ENCODE measurements at regions not wholly inside any gene's neighbourhood (a gene's known extent, or its start where the extent isn't known, plus 50 kb on each side); places are given as distances from the start of the nearest gene placed in this dataset.

- no peak overlapping the region for H3K27ac ChIP-seq
- TF ChIP-seq CTCF (conservative IDR thresholded peaks at IDR 0.05; ENCODE audit: low read depth, low read length) = no peak
- no peaks in the 10 kb centered on the region for H3K4me1 ChIP-seq (ENCODE audit: low read depth, poor library complexity, severe bottlenecking)
These were observed 130.5 kb upstream of the MB21D2 start for GRCh38 chr3:193048127-193048526.

GRCh38 chr3:193049935-193050334 lies 132.3 kb upstream of the MB21D2 start:
- Histone ChIP-seq H3K79me2 (ENCODE audit: insufficient read depth, low read depth) (no peaks in the 10 kb centered on the region), H4K20me1 (ENCODE audit: insufficient read depth) (no peaks in the 10 kb centered on the region), H2AFZ (ENCODE audit: low read depth) (no peak overlapping the region), H3K36me3 (ENCODE audit: insufficient read depth) (no peaks in the 10 kb centered on the region), H3K4me3 (IDR thresholded peaks at IDR 0.05; ENCODE audit: insufficient read depth, low read depth, low read length) (no peak overlapping the region), H3K4me1 (ENCODE audit: low read depth, poor library complexity, severe bottlenecking) (no peaks in the 10 kb centered on the region), H3K4me2 (no peak overlapping the region), H3K27ac (no peak overlapping the region), H3K27me3 (ENCODE audit: insufficient read depth, low read depth) (no peaks in the 10 kb centered on the region), H3K9ac (no peak overlapping the region)
- TF ChIP-seq CTCF (conservative IDR thresholded peaks at IDR 0.05; ENCODE audit: low read depth, low read length) = no peak

More at GRCh38 chr3:193048127-193048526, 130.5 kb upstream of the MB21D2 start:
- Histone ChIP-seq H3K9ac (no peak overlapping the region), H3K79me2 (ENCODE audit: insufficient read depth, low read depth) (no peaks in the 10 kb centered on the region), H4K20me1 (ENCODE audit: insufficient read depth) (no peaks in the 10 kb centered on the region), H3K4me2 (no peak overlapping the region), H3K4me3 (IDR thresholded peaks at IDR 0.05; ENCODE audit: insufficient read depth, low read depth, low read length) (no peak overlapping the region), H3K36me3 (ENCODE audit: insufficient read depth) (no peaks in the 10 kb centered on the region), H2AFZ (ENCODE audit: low read depth) (no peak overlapping the region), H3K27me3 (ENCODE audit: insufficient read depth, low read depth) (no peaks in the 10 kb centered on the region)

- TF ChIP-seq CTCF (conservative IDR thresholded peaks at IDR 0.05; ENCODE audit: low read depth, low read length) = no peak
- no peak overlapping the region for H3K27ac ChIP-seq
- H3K27me3 ChIP-seq (ENCODE audit: insufficient read depth, low read depth) = no peaks in the 10 kb centered on the region
These were observed 133.7 kb upstream of the MB21D2 start for GRCh38 chr3:193051314-193051713.

GRCh38 chr3:193052354-193053045 lies 134.8 kb upstream of the MB21D2 start:
- TF ChIP-seq CTCF (conservative IDR thresholded peaks at IDR 0.05; ENCODE audit: low read depth, low read length) = no peak
- Histone ChIP-seq H3K4me1 (ENCODE audit: low read depth, poor library complexity, severe bottlenecking) (no peaks in the 10 kb centered on the region), H2AFZ (ENCODE audit: low read depth) (no peak overlapping the region), H3K27me3 (ENCODE audit: insufficient read depth, low read depth) (no peaks in the 10 kb centered on the region), H3K36me3 (ENCODE audit: insufficient read depth) (no peaks in the 10 kb centered on the region), H3K9ac (no peak overlapping the region), H3K4me3 (IDR thresholded peaks at IDR 0.05; ENCODE audit: insufficient read depth, low read depth, low read length) (no peak overlapping the region), H4K20me1 (ENCODE audit: insufficient read depth) (no peaks in the 10 kb centered on the region), H3K79me2 (ENCODE audit: insufficient read depth, low read depth) (no peaks in the 10 kb centered on the region), H3K4me2 (no peak overlapping the region), H3K27ac (no peak overlapping the region)

More at GRCh38 chr3:193051314-193051713, 133.7 kb upstream of the MB21D2 start:
- Histone ChIP-seq H3K4me3 (IDR thresholded peaks at IDR 0.05; ENCODE audit: insufficient read depth, low read depth, low read length) (no peak overlapping the region), H3K79me2 (ENCODE audit: insufficient read depth, low read depth) (no peaks in the 10 kb centered on the region), H3K4me1 (ENCODE audit: low read depth, poor library complexity, severe bottlenecking) (no peaks in the 10 kb centered on the region), H3K9ac (no peak overlapping the region), H2AFZ (ENCODE audit: low read depth) (no peak overlapping the region), H4K20me1 (ENCODE audit: insufficient read depth) (no peaks in the 10 kb centered on the region), H3K4me2 (no peak overlapping the region), H3K36me3 (ENCODE audit: insufficient read depth) (no peaks in the 10 kb centered on the region)
